Endodermal cell (in vitro differentiated cells): ENCODE measurements at regions not wholly inside any gene's neighbourhood (a gene's known extent, or its start where the extent isn't known, plus 50 kb on each side); places are given as distances from the start of the nearest gene placed in this dataset.

Experiments used
- DNase-seq: peaks from one replicate; pipeline ENCODE4 v3.0.0-alpha.2; 2017
- H3K27ac ChIP-seq: 2 replicates; pipeline ENCODE4 v1.5.1; 2013; ENCODE audit warnings: mild to moderate bottlenecking, low read depth, low read length, moderate library complexity
- H3K27me3 ChIP-seq: 2 replicates; pipeline ENCODE4 v1.6.1; 2013; ENCODE audit warnings: mild to moderate bottlenecking, low read length, moderate library complexity; ENCODE audit not compliant: insufficient read depth, control insufficient read depth, poor library complexity, severe bottlenecking
- H3K36me3 ChIP-seq: 2 replicates; pipeline ENCODE4 v1.7.0; 2013; ENCODE audit warnings: mild to moderate bottlenecking, low read length, moderate library complexity; ENCODE audit not compliant: control insufficient read depth, insufficient read depth
- H3K4me1 ChIP-seq: one replicate; pipeline ENCODE4 v1.7.0; 2013; ENCODE audit warnings: low read length; ENCODE audit not compliant: control insufficient read depth, insufficient read depth
- H3K4me3 ChIP-seq: 2 replicates; pipeline ENCODE4 v1.5.1; 2013; ENCODE audit warnings: mild to moderate bottlenecking, low read length, moderate library complexity
- H3K9ac ChIP-seq: 2 replicates; pipeline ENCODE4 v1.6.1; 2013; ENCODE audit warnings: mild to moderate bottlenecking, low read length, moderate library complexity; ENCODE audit not compliant: poor library complexity, severe bottlenecking; ENCODE audit errors: extremely low read depth
- H3K9me3 ChIP-seq: 2 replicates; pipeline ENCODE4 v1.6.1; 2013; ENCODE audit warnings: mild to moderate bottlenecking, low read length, moderate library complexity; ENCODE audit not compliant: control insufficient read depth
- H3K27ac Mint-ChIP-seq: 2 replicates; pipeline ENCODE4 v1.8.0; 2020; ENCODE audit warnings: mixed read lengths
- H3K27me3 Mint-ChIP-seq: 2 replicates; pipeline ENCODE4 v1.8.0; 2021; ENCODE audit warnings: mild to moderate bottlenecking, mixed read lengths; ENCODE audit not compliant: insufficient read depth
- H3K36me3 Mint-ChIP-seq: 2 replicates; pipeline ENCODE4 v1.8.0; 2020; ENCODE audit warnings: low read depth, mixed read lengths
- H3K4me1 Mint-ChIP-seq: 2 replicates; pipeline ENCODE4 v1.8.0; 2020; ENCODE audit warnings: mixed read lengths
- H3K4me3 Mint-ChIP-seq: 2 replicates; pipeline ENCODE4 v1.8.0; 2020; ENCODE audit warnings: mild to moderate bottlenecking, moderate library complexity, mixed read lengths
- H3K9me3 Mint-ChIP-seq: 2 replicates; pipeline ENCODE4 v1.8.0; 2020; ENCODE audit warnings: mild to moderate bottlenecking, mixed read lengths
- CTCF ChIP-seq: fragments of 200-600 bp; sonication (generic); conservative IDR thresholded peaks from 2 replicates; pipeline ENCODE4 v1.5.0; 2021; ENCODE audit warnings: antibody characterized with exemption, mild to moderate bottlenecking
- WGBS, 2 experiments: methylation state at CpG; one replicate each; pipeline versions ENCODE4 v1.1.5 to v1.1.7; 2013; ENCODE audit warnings: missing lambda C conversion rate in 2 of 2, mixed read lengths in 1 of 2; ENCODE audit not compliant: insufficient coverage in 1 of 2, insufficient read length in 1 of 2; 5-methylcytosine and 5-hydroxymethylcytosine counted together

GRCh38 chr1:238443687-238444086 is 553.0 kb upstream of the ZP4 start:
- Histone ChIP-seq H3K9me3 (no peaks in the 10 kb centered on the region), H3K27me3 (no peaks in the 10 kb centered on the region), H3K9ac (no peak overlapping the region), H3K27ac (no peak overlapping the region), H3K36me3 (no peaks in the 10 kb centered on the region), H3K4me1 (no peaks in the 10 kb centered on the region), H3K4me3 (no peak overlapping the region)
- no peak overlapping the region for H3K27ac Mint-ChIP-seq
- TF ChIP-seq CTCF = no peak
- peaks cover 7% of the 10 kb centered on the region for H3K4me1 Mint-ChIP-seq
- H3K9me3 Mint-ChIP-seq = no peaks in the 10 kb centered on the region
- no peak overlapping the region for H3K4me3 Mint-ChIP-seq
- WGBS, 2 experiments = 89 to 100% methylated on average over 2 to 6 of the region's 6 CpGs
- no peaks in the 10 kb centered on the region for H3K27me3 Mint-ChIP-seq
- no peak for DNase-seq
- no peaks in the 10 kb centered on the region for H3K36me3 Mint-ChIP-seq

GRCh38 chr1:238439511-238439910 is 548.8 kb upstream of the ZP4 start:
- no peak for TF ChIP-seq CTCF
- H3K4me3 Mint-ChIP-seq = no peak overlapping the region
- no peaks in the 10 kb centered on the region for H3K9me3 Mint-ChIP-seq
- no peaks in the 10 kb centered on the region for H3K27me3 Mint-ChIP-seq
- no peaks in the 10 kb centered on the region for H3K9me3 ChIP-seq
- H3K27ac Mint-ChIP-seq = no peak overlapping the region
- H3K4me1 ChIP-seq = no peaks in the 10 kb centered on the region
- H3K36me3 ChIP-seq = no peaks in the 10 kb centered on the region
- H3K27ac ChIP-seq = no peak overlapping the region
- H3K9ac ChIP-seq = no peak overlapping the region
- H3K4me1 Mint-ChIP-seq = peaks cover 8% of the 10 kb centered on the region
- no peaks in the 10 kb centered on the region for H3K36me3 Mint-ChIP-seq
- H3K4me3 ChIP-seq = no peak overlapping the region
- no peak for DNase-seq
- H3K27me3 ChIP-seq = no peaks in the 10 kb centered on the region

- no peak for TF ChIP-seq CTCF
- Mint-ChIP-seq H3K4me3 (no peak overlapping the region), H3K27ac (no peak overlapping the region), H3K9me3 (no peaks in the 10 kb centered on the region), H3K27me3 (no peaks in the 10 kb centered on the region), H3K4me1 (peaks cover 8% of the 10 kb centered on the region), H3K36me3 (no peaks in the 10 kb centered on the region)
- Histone ChIP-seq H3K9me3 (no peaks in the 10 kb centered on the region), H3K36me3 (no peaks in the 10 kb centered on the region), H3K4me3 (no peak overlapping the region), H3K9ac (no peak overlapping the region), H3K27ac (no peak overlapping the region), H3K27me3 (no peaks in the 10 kb centered on the region), H3K4me1 (no peaks in the 10 kb centered on the region)
- 38 to 86% methylated on average over 1 to 4 of the region's 5 CpGs for WGBS, 2 experiments
- DNase-seq = no peak
Measured at GRCh38 chr1:238438311-238439270, 547.9 kb upstream of the ZP4 start.
